Right forelimb (tissue), 1 donor: ENCODE measurements at regions not wholly inside any gene's neighbourhood (a gene's known extent, or its start where the extent isn't known, plus 50 kb on each side); places are given as distances from the start of the nearest gene placed in this dataset.
"Not testable (repeated sequence)": the region's sequence is repeated elsewhere in the genome, so short reads cannot be mapped to it uniquely, and the experiment has no call there.

ENCODE experiments used
- DNase-seq: peaks from one replicate; pipeline ENCODE4 v3.0.0-alpha.2; 2018

GRCh38 chr9:22855980-22856379 is 409.4 kb downstream of the DMRTA1 start:
- DNase-seq = no peak

GRCh38 chr9:22857316-22857715 is 410.7 kb downstream of the DMRTA1 start:
- no peak for DNase-seq

GRCh38 chr9:22863106-22863505 is 416.5 kb downstream of the DMRTA1 start:
- no peak for DNase-seq

- no peak for DNase-seq
Measured at GRCh38 chr9:22863736-22864135, 417.1 kb downstream of the DMRTA1 start.

- no peak for DNase-seq
Measured at GRCh38 chr9:22893196-22893843, 446.7 kb downstream of the DMRTA1 start.

- no peak for DNase-seq
Measured at GRCh38 chr9:22898591-22898990, 452.0 kb downstream of the DMRTA1 start.

GRCh38 chr9:22911632-22912031 is 465.0 kb downstream of the DMRTA1 start:
- DNase-seq = no peak

GRCh38 chr9:22913026-22913425 is 466.4 kb downstream of the DMRTA1 start:
- no peak for DNase-seq

- no peak for DNase-seq
Measured at GRCh38 chr9:22913518-22913917, 466.9 kb downstream of the DMRTA1 start.

- DNase-seq = no peak
Measured at GRCh38 chr9:22916148-22916547, 469.5 kb downstream of the DMRTA1 start.

- DNase-seq = no peak
Measured at GRCh38 chr9:22919423-22919822, 472.8 kb downstream of the DMRTA1 start.

GRCh38 chr9:22921742-22922141 is 475.1 kb downstream of the DMRTA1 start:
- no peak for DNase-seq

GRCh38 chr9:22922222-22922621 is 475.6 kb downstream of the DMRTA1 start:
- DNase-seq = no peak

GRCh38 chr9:22954550-22954949 is 507.9 kb downstream of the DMRTA1 start:
- DNase-seq = no peak

GRCh38 chr9:22954964-22955363 is 508.3 kb downstream of the DMRTA1 start:
- DNase-seq = no peak

GRCh38 chr9:22969350-22969979 is 522.8 kb downstream of the DMRTA1 start:
- DNase-seq = no peak

GRCh38 chr9:22970434-22970975 is 523.9 kb downstream of the DMRTA1 start:
- DNase-seq = no peak

GRCh38 chr9:22975951-22976350 is 529.3 kb downstream of the DMRTA1 start:
- no peak for DNase-seq

- DNase-seq = no peak
Measured at GRCh38 chr9:22976454-22976853, 529.8 kb downstream of the DMRTA1 start.

- not testable (repeated sequence) for DNase-seq
Measured at GRCh38 chr9:22980429-22980828, 533.8 kb downstream of the DMRTA1 start.

GRCh38 chr9:22986556-22986955 is 539.9 kb downstream of the DMRTA1 start:
- DNase-seq = no peak

- DNase-seq = no peak
Measured at GRCh38 chr9:22990349-22990748, 543.7 kb downstream of the DMRTA1 start.

- DNase-seq = no peak
Measured at GRCh38 chr9:22992780-22993179, 546.2 kb downstream of the DMRTA1 start.

GRCh38 chr9:22997923-22998322 is 551.3 kb downstream of the DMRTA1 start:
- no peak for DNase-seq

- DNase-seq = peak; percentile 42
Measured at GRCh38 chr9:23005156-23005555, 558.5 kb downstream of the DMRTA1 start.
